HL-60 (cell line): ENCODE measurements at regions not wholly inside any gene's neighbourhood (a gene's known extent, or its start where the extent isn't known, plus 50 kb on each side); places are given as distances from the start of the nearest gene placed in this dataset.

Experiments
- CTCF ChIP-seq: IDR thresholded peaks from one replicate; pipeline ENCODE4 v1.5.1; 2011; ENCODE audit warnings: low read length, control low read depth, inconsistent platforms; ENCODE audit not compliant: insufficient read depth
- POLR2AphosphoS5 ChIP-seq: IDR thresholded peaks from 2 replicates; pipeline ENCODE4 v1.6.1; 2012; ENCODE audit warnings: low read depth
- REST ChIP-seq: IDR thresholded peaks from 2 replicates; pipeline ENCODE4 v1.6.1; 2012; ENCODE audit warnings: low read depth; ENCODE audit not compliant: insufficient replicate concordance
- SPI1 ChIP-seq: IDR thresholded peaks from 2 replicates; pipeline ENCODE4 v1.6.1; 2012; ENCODE audit warnings: low read depth, mild to moderate bottlenecking, borderline replicate concordance

- no peak for TF ChIP-seq CTCF
- no peak for TF ChIP-seq POLR2AphosphoS5
- no peak for TF ChIP-seq REST
- no peak for TF ChIP-seq SPI1
Observed at GRCh38 chr21:22343303-22343702, 1345.1 kb downstream of the NCAM2 start.
